KG1 (cell line): ENCODE measurements at regions not wholly inside any gene's neighbourhood (a gene's known extent, or its start where the extent isn't known, plus 50 kb on each side); places are given as distances from the start of the nearest gene placed in this dataset.

Source experiments
- DNase-seq: peaks from one replicate; lab custom pipeline; 2025; lab: John Stamatoyannopoulos, UW

DNA sequence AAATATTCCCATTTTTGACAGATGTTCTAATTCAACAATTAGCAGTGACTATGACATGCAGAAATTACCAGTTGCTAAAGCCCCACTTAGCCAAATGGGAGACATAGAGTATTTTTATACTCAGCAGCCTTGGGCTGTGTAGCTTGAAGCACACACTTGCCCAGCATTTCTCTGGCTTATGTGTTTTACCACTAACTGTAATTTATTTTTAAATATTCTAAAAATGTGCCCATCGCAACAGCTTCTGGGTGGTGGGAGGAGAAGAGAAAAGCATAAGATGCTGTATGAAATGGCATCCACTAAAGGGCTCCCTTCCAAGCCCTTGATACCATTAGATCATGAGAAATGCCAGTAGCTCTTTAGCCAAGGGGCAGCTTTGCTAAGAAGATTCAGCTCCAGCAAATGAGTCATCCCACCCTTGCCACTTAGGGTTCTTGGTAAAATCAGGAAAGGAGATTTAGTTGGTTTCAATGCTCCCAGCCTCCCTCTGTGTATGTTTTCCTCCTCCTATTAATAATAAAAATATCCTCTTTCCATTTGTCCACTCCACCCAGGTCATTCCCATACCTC is 462.7 kb upstream of the DEPDC1 start:
- DNase-seq = no peak

DNA sequence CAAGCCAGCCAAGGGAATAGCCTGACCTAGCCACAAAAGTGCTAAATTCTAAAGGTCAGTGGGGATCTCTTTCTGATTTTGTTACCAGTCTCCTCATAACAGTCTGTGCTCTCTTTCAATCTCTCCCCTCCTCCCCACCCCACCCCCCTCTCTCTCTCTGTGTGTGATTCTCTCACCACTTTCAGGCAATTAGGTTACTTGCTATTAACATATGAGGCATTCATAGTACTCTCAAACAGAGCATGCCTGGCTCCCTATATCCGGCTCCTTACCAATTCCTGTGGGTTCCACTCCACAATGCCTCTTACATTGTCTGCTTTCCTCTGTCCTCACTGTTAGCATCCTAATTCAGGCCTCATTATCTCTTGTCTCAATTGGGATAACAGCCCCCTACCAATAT is 464.3 kb upstream of the DEPDC1 start:
- DNase-seq = no peak

DNA sequence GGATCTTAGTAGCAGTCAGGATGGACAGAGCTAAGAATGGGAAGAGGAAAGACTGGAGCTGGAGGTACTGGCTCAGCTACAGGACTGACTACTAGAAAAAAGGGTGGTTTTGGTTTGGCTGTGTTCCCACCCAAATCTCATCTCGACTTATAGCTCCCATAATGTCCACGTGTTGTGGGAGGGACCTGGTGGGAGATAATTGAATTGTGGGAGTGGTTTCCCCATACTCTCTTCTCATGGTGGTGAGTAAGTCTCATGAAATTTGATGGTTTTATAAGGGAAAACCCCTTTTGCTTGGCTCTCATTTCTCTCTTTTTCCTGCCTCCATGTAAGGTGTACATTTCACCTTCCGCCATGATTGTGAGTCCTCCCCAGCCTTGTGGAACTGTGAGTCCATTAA is 466.5 kb upstream of the DEPDC1 start:
- DNase-seq = no peak

DNA sequence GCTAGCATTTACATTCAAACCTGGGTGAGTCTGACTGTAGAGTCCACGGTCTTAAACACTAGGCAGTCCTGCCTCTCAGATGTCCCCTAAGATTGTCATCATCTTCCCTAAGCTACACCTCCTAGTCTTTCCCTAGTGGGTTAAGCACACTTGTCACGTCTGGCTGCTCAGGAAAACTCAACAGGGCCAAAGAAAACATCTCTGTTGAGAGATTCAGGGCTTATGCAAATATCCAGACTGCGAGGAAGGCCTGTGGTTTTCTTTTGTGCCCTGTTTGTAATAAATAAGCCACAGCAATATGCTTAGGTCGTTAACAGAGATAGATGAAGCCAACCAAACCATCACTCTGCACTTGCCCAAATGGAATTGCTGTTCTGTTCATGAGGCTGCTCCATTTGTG is 472.6 kb upstream of the DEPDC1 start:
- DNase-seq = no peak

DNA sequence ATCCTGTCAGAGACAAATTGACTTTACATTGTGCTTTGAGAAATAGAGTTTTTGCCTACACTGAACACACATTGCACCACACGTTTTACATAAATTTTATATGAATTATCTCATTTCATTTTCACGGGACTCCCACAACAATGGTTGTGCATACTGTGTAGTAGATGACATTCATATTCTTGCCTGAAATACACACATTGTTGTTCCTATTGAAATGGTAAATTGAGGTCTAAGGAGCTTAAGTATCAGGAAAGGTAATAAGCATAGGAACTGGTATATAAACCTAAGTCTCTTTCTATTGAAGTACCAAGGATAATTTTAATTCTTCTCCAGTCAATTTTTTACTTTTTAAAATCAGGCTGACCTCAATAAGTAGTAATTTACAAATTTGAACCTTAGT is 473.7 kb upstream of the DEPDC1 start:
- no peak for DNase-seq

DNA sequence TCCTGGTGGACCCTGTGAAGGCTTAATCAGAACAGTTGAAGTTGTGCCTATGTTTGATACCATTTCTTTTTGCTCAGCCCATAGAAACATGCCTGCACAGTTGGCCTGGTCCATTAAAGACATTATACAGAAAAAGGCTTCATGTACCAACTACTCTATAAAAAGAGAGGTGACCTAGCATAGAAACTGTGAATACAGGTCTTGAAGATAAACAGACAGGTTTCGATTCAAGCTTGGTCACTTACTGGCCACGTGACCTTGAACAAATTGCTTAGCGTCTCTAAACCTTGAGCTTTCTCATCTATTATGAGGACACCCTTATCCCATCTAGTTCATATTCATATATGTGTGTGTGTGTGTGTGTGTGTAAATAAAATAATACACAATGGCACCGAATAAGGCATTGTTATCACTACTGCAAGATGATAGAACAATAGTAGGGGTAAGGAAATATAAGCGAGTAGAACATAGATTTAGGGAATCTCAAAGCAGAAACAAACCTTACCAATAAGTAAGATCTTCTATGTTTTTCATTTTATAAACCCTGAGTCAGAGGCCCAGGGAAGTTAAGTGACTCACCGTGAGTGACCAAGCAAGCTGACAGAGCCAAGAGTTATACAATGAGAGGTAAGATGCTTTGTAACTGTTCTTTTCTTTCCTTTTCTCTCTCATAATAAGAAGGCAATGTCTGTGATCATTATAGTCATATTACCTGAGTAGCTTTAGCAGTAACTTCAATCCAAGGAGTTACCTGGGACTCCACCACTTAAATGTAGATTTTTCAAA is 476.8 kb upstream of the DEPDC1 start:
- DNase-seq = no peak

DNA sequence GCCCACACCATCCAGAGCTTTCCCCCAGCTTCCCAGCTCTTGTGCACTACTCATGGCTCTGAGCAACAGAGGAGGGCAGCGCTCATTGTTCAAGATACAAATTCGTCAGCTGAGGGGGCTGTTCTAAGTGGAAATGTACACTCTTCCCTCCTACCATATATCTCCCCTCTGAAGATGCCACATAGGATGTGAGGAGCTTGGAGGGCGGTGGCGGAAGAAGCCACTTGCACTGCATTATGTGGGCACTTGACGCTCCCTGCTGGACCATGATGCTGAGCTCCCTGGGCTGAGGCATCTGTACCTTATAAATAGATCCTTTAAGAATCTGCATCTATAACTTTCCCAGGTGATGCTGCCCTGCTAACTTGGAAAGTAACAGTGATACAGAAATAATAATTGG is 477.6 kb upstream of the DEPDC1 start:
- no peak for DNase-seq

DNA sequence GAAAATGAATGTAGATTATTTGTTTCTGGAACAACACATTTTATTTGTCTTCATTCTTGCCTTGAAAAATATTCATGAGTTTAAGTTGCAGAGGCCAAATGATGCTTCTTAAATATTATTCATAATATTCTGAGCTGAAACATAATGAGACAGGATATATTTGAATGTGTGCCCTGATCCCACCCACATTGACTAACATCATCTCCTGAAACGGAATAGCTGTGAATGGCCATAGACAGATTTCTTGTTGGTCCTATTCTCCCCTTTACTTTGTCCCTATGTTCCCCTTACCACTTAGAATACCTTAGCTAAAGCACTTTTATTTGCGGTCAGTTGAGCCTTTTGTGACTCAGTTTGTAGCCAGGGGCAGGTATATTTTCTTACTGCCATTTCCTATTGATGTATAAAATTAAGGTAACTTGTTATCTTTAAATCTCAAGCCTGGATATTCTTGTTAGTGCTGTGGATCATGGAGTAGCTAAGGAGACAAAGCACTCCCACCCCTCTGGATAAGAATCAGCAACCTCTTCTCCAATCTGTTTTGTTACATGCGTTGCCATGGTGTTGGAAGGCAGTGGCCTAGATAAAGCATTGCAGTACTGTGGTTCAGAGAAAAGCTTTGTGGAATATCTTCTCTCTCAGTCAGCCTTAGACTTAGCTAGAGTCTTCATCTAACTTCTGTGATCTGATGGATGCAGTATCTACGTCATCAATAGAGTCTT is 478.5 kb upstream of the DEPDC1 start:
- no peak for DNase-seq

DNA sequence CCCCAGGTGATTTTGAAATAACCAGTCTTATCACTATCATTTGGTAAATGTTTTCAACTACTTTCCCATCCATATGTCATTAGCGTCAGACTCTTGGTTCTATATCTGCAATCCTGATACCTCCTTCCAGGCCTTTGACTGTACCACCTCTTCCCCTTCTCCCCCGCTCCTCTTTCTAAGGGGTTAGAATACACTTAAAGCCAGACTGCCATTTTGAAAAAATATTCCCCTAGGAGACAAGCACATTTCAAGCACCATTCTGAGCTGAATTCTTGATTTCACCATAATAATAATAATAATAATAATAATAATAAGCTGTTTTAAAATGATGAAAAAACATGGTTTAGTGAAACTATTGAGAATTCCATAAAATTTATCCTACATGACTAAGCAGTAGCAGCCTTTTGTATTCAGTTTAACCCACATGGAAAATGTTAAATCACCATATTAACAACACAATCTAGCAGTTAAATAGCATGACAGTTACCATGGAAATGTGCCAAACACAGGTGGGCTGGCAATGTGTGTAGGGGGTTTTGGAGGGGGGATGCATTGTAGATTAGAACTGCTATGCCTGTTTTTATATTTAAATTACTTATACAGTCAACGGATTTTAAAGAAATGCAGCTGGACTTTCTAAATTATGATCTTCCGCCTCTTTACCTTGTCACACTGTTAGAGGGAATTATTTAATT is 480.2 kb upstream of the DEPDC1 start:
- no peak for DNase-seq

DNA sequence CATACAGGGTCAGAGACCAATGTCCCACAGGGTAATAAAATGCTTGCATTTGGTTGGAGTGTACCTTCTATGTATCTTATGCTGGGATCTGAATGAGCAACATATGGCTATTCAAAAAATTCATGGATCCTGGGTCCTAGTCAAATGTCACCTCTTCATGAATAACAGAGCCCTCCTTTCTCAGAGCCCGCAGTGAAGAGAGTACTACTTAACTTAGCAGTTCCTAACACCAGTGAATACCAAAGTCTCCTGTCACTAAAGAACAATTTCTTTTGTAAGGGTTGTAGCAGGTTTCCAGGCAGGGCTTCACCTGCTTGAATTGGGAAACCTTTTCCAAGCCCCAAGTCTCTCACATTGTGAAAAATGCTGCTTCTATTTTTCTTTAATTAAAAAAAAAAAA is 483.0 kb upstream of the DEPDC1 start:
- no peak for DNase-seq

DNA sequence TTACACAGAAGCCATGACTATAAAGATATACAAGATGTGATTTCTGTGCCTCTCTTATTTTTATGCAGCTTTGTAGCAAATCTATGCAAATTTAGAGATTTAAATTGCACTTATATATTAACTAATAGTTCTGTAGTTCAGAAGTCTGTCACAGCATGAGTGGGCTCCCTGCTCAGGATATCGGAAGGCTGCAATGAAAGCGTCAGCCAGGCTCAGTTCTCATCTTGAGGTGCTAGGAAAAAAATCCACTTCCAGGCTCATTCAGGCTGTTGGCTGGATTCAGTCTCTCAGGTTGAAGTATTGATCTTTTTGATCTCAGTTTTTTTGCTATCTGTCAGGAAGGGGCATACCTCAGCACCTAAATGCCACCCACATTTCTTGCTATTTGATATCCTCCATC is 487.4 kb upstream of the DEPDC1 start:
- no peak for DNase-seq

DNA sequence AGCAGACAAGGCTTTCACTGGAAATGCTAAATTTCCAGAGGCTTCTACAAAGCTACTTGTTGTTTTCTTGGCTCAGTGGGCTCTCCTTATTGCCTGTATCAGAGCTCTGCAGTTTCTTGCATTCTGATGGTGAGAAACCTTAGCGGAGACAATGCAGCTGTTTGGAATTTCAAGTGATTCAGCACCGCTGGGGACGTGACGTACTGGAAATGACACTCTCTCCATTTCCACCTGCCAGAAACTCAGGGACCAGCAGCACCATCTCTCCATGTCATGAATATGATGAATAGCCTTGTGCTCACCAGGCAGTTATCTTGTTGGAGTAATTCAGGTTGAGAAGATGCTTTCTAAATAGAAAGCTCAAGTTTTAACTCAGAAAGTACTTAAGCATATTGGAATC is 497.2 kb upstream of the DEPDC1 start:
- no peak for DNase-seq

DNA sequence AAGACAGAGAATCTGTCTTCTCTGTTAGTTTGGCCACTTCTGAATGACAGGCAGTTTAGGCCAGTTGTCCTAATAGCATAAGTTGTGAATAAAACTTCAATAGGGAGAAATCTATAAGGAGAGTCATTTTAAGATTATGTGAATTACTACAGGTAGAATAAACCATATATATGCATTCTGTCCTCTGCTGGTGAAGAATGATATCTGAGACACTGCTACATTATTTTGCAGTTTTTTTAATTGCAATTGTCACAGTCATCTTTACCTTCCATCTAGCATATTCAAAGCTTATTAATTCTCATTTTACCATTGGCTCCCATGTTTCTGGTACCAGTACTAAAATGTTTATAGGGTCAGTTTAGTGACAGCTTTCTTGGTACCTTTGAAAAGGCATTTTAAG is 519.6 kb upstream of the DEPDC1 start:
- no peak for DNase-seq

DNA sequence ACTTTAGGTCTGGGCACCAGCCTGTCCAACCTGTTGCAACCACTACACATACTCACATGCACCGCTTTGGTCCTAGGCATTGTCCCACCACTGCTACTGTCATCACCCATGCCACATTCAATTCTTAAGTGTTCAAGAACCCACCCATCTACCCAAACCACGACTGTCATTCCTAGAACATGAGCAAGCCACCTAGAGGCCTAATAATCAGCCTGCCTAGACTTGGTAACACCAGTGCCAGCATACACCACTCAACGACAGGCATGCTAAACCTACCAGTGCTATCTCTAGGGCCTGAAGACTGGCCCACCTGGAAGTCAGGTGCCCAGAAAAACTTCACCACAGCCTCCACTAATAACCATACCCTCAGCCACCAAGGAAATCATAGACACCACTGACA is 532.8 kb upstream of the DEPDC1 start:
- DNase-seq = no peak

DNA sequence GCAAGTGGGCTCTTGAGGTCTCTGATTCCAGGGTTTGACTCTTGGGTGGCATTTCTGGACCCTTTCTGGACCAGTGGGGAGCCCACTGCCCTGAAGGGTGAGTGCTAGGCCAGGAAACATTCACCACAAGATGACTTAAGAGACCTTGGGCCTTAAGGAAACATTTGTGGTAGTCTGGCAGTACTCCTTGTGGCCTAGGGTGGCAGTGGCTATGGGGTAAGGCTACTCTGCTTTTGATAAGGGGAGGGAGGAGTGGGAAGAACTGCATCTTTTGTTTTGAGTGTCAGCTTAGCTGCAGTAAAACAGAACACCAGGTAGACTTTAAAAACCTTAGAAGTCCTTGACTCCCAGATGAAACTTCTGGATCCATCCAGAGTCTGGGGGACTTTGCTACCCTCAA is 529.3 kb upstream of the LRRC7 start:
- no peak for DNase-seq

DNA sequence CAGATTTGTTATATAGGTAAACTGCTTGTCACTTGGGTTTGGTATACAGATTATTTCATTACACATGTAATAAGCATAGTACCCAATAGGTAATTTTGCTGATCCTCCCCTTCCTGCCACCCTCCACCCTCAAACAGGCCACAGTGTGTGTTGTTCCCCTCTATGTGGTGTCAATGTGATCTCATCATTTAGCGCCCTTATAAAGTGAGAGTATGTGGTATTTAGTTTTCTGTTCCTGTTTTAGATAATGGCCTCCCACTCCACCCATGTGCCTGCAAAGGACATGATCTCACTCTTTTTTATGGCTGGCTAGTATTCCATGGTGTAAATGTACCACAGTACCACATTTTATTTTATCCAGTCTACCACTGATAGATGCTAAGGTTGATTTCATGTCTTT is 522.1 kb upstream of the LRRC7 start:
- DNase-seq = no peak

DNA sequence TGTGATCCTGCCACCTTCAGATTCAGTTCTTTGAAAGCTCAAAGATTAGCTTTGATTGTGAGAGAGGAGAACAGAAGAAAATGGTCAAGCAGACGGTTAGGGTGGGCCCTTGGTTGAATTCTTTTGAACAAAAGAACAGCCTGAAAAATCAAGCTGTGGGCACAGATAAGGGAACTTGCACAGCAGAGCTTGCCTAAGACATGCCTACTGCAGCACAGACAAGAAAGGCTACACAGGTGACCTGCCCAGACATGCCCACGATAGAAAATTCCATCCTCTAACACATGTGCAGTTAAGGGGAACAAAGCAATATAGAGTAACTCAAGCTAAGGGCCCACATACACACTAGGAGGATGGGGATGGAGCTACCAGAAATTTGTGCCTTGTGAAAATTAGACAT is 512.5 kb upstream of the LRRC7 start:
- no peak for DNase-seq

DNA sequence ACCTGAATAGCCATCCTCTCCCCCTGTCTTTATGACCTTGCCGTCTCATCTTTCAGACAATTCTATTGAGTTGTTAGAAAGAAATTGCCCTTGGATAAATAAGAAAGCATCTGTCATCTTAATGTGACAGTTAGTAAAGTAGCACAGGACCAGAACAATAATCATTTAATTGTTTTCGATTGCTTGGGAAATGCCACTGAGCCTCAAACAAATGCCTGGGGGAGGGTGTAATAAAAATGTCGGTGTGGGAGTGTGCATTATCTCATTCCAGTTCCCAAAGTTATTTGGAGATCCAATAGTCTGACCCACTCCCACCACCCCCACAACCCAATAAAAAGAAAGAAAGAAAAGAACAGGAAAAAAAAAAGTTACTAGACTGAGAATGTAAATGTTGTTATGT is 509.3 kb upstream of the LRRC7 start:
- no peak for DNase-seq

DNA sequence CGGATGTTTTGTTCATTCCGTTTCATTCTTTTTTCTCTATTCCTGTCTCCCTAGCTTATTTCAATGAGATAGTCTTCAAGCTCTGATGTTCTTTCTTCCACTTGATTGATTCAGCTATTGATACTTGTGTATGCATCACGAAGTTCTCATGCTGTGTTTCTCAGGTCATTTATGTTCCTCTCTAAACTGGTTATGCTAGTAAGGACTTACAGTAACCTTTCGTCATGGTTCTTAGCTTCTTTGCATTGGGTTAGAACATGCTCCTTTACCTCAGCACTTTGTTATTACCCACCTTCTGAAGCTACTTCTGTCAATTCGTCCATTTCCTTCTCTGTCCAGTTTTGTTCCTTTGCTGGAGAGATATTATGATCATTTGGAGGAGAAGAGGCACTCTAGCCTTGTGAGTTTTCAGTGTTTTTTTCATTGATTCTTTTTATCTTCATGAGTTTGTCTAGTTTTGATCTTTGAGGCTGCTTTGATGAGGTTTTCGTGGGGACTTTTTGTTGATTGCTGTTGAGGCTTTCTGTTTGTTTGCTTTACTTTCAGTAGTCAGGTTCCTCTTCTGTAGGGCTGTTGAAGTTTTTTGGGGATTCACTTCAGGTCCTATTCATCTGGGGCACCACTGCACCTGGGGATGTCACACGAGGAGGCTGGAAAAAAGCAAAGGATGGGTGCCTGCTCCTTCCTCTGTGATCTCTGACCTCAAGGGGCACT is 496.9 kb upstream of the LRRC7 start:
- no peak for DNase-seq

DNA sequence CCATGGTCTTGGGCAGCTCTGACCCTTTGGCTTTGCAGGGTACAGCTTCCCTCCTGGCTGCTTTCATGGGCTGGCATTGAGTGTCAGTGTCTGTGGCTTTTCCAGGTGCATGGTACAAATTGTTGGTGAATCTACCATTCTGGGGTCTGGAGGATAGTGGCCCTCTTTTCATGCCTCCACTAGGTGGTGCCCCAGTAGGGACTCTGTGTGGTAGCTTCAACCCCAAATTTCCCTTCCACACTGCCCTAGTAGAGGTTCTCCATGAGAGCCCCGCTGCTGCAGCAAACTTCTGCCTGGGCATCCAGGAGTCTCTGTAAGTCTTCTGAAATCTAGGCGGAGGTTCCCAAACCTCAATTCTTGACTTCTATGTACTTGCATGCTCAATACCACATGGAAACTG is 494.5 kb upstream of the LRRC7 start:
- no peak for DNase-seq

DNA sequence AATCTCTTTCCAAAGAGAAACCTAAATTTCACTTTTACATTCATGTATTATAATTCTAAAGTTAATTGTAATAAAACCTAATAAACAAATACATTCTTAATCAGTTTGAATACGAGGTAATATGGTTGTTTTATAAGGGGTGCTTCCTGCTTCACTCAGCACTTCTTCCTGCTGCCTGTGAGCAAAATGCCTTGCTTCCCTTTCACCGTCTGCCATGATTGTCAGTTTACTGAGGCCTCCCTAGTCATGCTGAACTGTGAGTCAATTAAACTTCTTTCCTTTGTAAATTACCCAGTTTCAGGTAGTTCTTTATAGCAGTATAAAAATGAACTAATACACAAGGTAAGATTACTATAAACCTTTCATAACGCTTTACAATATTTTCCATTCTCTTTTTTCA is 491.1 kb upstream of the LRRC7 start:
- DNase-seq = no peak

DNA sequence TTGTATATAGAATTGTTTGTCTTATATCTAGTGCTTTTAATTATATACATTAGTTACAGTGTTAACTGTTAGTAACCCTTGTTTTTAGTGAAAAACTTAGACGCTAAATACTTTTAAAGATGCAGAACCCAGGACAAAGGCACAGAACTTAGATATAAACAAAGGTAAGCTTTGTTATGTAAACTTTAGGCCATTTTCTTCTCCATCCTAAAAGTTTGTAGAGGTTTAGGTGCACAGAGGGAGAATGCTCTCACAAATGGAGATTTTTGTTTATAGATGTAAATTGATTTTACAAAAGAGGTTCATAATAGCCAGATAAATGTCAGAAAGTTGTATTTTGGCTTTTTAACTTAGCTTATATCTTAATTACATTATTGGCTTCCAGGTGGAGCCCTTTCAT is 490.5 kb upstream of the LRRC7 start:
- DNase-seq = no peak
